ENCODE measurements at regions not wholly inside any gene's neighbourhood (a gene's known extent, or its start where the extent isn't known, plus 50 kb on each side); places are given as distances from the start of the nearest gene placed in this dataset.

DNA sequence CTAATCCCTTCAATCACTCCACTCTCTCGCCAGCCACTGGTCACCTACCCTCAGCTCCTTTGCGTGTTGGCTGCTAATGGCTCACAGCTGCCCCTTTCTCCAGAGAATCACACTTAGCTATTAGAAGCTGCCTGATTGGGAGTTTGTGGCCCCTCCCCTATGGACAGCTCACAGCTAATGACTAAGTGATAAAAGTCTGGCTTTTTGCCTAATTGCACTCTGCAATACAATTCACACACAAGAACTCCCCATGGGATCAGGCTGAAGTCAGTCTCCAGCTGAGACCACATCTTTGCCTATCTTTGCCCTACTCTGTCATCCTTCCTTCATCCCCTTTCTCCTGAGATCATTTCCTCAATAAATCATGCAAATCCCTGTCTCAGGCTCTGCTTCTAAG is 701.9 kb upstream of the RAB6C start:
- TF ChIP-seq, protein P1, sequence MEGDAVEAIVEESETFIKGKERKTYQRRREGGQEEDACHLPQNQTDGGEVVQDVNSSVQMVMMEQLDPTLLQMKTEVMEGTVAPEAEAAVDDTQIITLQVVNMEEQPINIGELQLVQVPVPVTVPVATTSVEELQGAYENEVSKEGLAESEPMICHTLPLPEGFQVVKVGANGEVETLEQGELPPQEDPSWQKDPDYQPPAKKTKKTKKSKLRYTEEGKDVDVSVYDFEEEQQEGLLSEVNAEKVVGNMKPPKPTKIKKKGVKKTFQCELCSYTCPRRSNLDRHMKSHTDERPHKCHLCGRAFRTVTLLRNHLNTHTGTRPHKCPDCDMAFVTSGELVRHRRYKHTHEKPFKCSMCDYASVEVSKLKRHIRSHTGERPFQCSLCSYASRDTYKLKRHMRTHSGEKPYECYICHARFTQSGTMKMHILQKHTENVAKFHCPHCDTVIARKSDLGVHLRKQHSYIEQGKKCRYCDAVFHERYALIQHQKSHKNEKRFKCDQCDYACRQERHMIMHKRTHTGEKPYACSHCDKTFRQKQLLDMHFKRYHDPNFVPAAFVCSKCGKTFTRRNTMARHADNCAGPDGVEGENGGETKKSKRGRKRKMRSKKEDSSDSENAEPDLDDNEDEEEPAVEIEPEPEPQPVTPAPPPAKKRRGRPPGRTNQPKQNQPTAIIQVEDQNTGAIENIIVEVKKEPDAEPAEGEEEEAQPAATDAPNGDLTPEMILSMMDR (IDR thresholded peaks at IDR 0.05) = no peak
- TF ChIP-seq POLR2A (IDR thresholded peaks at IDR 0.05) = no peak
- TF ChIP-seq POLR2AphosphoS5 (IDR thresholded peaks at IDR 0.05) = no peak

Data from prostate gland (tissue), 2 donors.